UCSD-AML1 (cell line): ENCODE measurements at regions not wholly inside any gene's neighbourhood (a gene's known extent, or its start where the extent isn't known, plus 50 kb on each side); places are given as distances from the start of the nearest gene placed in this dataset.
"Not testable (repeated sequence)": the region's sequence is repeated elsewhere in the genome, so short reads cannot be mapped to it uniquely, and the experiment has no call there.

Source experiments
- DNase-seq: peaks from one replicate; lab custom pipeline; 2025; ENCODE audit not compliant: unreplicated experiment; lab: John Stamatoyannopoulos, UW

DNA sequence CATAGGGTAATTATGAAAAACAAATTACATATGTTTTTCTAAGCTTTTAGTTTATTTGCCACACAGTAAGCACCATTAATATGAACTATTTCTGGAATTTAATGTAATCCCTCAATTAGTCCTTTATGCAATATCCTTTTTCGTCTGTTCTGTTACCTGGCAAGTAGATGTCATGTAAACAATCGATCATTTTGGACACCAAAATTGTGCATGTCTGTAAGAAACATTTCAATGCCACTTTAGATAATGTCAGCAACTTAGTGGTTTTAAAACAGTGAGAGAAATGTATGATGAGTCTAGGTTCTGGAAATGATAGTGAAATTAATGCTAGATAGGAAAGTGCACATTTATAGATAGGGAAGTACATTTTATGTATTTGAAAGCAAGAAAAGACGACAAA is 986.6 kb downstream of the ZPLD1 start:
- no peak for DNase-seq

DNA sequence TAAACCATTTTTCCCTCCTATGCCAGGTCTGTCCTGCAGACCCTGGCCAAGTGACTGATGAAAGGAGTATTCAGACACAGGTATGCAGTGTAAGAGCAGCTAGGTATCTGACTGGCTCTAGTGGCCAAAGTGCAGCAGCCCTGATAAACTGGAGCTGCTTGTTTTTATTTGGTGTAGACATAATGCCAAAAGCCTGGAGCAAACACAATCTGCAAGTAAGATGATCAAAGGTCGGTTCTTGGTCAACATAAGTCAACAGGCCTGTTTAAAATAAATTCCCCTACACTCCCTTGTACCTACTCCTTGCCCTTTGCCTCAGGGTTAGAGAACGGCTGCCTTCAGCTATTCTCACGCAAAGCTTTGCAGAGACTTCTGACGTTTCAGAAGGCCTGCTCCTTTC is 1003.1 kb downstream of the ZPLD1 start:
- no peak for DNase-seq

DNA sequence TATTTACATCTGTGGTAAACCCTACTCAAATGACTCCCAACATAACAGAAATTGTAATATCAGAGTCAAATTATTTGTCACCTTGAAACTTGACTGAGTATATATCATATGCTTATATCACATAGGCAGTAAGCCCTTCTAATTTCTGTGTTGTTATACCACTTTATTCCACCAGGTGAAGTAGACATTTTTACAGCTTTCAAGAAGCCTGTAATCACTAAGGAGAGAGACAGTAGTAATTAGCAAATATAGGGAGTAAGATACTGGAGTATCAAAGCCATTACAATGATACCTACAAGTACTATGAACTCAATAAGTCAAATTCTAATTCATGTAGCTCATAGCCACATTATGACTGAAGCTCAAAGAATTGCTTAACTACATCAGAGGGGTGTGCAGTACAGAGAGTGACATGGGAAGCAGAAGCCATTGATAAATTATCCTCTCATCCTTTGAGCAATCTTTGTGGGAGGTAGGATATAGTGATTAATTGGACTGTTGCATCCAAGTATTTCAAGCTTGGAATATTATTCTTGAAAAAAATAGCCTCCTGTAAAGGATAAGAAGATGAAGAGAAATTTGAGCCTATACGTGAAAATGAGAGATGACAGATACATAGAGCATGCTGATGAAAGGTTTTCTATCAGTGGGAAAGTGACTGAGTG is 1005.9 kb downstream of the ZPLD1 start:
- no peak for DNase-seq

DNA sequence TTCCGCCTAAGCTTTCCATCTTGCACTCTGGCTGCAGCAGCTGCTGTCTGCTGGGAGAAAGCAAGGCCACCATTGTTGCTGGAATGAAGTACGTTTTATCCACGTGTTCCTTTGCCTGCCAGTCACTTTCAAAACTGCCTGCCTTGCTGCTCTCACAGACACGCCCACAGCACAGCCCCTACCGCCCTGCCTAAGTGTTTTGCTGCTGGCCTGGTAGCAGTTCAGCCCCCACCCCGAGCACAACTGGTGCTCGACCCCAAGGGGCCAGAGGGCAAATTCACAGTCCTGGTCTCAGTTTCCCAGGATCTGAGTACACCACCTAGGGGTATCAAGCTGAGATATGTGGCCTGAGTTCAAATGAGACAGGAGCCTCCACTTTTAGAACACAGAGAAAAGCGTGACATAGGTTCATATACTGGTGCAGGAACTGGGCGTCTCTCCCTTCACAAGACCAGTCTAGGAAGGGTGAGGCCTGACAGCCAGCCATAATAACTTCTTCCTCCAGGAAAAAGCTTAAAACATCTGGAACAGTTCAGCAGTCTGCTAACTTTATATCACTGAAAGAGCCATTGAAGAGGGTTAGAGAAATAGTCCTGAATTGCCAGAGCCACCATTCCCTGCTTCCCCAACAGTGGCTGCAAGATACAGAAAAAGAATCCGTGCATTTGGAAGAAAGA is 1012.3 kb downstream of the ZPLD1 start:
- no peak for DNase-seq

DNA sequence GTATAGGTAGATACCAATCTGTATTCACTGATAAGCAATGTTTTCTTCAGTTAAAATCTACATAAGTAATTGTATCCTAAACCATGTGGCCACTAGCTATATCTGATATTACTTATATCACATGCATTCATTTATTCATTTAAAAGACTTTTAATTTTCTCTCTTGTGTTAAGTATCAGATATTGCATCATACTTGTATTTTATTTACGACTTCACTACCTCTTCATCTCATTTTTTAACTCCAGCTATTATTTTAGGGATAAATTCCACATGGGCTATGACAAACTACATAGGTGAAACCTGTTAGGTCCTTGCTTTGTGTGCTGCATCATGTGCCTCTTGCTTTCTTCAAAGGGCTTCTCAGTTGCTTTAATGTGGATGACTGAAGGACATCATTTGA is 1018.3 kb downstream of the ZPLD1 start:
- no peak for DNase-seq

DNA sequence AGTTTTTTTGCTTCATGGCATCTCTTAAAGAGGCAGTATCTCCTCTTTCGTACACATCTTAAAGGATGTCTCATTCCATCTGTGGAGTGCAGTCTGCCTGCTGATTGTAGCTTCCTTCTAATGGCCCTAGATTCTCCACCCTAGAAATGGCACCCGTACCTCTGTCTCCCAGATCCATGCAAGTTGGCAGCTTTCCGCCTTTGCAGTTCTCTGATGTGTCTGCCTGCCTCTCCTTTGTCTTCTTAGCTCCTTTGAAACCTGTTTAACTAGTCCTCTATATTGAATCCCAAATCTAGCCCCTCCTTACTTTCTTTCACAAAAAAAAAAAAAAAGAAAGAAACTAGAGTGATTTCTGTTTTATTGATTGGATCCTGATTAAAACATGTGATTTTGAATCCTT is 1025.0 kb downstream of the ZPLD1 start:
- DNase-seq: no peak

DNA sequence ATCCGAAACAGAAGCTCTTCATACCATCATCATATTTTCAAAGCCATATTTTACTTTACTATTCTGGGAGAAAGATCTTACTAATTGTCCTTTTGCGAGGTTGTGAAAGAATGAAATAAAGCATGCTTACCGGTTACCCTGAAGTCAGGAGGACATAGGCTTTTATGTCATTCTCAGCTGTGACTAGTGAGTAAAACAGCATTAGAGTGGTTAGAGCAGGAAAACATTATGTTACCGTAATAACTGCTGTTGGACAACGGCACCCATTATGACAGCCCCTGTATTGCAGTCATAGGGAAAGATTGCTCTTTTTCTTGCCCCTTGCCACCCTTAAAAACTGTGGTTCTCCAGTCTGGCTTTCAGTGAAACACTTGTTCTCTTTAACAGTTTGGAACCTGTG is 1035.7 kb downstream of the ZPLD1 start:
- no peak for DNase-seq

DNA sequence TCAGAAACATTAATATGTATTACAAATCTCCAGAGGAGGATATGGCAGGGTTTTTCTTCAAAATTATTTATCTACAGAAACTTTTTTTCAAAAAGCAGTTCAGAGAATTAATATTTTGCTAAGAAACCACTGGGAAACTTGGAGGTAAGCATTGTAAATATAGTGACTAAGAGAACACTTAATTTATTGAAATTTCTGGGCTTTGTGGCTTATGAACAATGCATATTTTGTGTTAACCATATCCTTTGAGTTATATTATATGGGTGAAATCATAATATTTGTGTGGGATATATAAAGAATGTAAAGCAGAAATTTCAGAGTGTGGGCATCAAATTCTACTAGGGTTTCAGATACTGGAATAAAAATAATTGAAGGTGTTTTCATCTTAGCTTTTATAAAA is 1059.2 kb downstream of the ZPLD1 start:
- no peak for DNase-seq

DNA sequence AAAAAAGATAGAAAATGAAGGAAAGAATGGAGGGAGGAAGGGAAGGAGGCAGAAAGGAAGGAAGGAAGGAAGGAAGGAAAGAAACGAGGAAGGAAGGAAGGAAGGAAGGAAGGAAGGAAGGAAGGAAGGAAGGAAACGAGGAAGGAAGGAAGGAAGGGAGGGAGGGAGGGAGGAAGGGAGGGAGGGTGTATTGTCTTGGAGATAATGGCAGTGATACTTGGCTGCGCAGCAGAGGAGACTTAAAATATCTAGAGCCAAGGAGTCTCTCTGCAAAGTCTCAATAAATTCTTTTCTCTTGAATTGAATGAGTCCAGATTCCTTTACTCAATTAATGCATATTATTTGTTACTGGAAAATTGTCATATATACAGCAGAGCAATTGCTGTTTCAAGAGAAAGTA is 1059.7 kb downstream of the ZPLD1 start:
- DNase-seq: no peak

DNA sequence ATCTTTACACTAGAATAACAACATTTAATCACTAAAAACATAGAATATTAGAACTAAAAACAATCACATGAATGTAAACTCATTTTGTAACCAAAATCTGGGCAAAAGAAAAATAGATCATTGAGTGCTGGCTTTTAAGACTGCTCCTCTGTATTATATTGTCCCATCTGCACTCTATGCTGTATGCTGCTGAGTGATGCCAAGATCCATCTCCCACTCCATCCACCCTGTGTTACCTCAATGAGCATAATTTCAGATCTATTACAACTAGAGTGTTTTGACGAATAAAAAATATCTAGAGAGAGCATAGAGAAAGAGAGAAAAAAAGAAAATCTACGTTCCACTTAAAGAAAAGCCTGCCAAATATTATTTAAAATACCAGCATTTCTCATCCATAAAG is 1060.4 kb downstream of the ZPLD1 start:
- DNase-seq: no peak

DNA sequence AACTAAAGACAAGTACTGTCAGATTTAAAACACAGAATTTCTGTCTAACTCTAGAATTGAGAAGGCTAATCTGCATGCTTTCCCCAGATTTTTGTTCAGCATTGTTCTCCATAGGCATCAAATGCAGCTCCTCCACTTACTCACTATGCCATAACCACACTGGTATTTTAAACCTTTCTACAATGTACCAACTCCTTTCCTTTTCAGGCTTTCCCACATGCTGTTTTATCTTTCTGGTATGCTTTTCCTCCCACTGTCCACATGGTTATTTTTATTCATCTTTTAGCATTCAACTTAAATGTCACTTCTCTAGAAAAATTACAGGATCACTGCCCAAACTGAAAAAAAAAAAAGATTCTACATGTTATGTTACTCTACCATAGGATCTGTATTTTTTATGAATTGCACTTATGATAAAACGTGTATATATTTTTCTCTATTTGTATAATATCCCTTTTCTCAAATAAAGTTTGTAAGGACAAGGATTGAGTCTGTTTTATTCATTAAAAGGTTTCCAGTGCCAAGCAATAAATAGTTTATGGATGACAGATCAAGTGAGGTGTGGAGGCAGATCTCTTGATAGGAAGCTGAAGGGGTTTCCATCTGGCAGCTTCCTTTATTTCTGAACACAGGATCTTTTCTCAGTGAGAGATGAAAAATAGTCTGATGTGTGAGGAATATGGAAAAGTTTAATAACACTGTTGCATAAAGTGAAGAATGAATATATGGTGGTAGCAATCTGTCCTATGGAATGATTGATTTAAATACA is 1064.5 kb downstream of the ZPLD1 start:
- DNase-seq: no peak

DNA sequence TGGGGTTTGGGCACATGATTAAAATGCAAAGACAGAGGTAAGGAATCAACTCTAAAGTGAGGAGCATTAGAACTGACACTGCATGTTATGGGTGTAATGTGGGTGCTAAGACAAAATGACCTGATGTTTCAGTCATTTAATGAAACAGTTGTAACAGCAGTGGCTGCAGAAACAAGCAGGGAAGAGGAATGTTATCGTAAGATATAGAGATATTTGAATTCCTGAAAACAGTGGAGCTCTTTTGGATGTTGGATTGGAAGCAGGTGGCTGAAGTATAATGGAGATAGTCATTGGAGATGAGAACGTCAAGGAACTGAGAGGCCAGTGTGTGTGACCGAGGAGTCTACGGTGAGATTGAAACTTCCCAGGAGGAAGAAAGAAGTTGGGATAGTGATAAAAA is 1065.2 kb downstream of the ZPLD1 start:
- no peak for DNase-seq

DNA sequence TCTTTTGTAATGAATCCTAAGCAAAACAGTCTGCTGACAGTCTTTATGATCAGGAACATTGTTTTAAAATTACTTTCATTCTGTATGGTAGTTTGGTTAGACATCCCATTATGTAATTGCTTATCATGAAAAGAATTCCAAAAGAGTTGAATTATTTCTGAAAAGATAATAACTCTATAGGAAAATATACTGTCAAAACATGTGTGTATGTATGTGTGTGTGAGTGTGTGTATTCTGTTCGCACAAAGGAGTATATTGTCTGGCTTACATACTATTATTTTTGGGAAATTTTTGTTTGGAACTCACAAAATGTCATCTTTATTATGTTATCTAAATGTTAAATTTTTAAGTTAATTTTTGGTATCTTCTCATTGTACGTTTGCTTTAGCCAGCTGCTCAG is 1075.9 kb downstream of the ZPLD1 start:
- no peak for DNase-seq

DNA sequence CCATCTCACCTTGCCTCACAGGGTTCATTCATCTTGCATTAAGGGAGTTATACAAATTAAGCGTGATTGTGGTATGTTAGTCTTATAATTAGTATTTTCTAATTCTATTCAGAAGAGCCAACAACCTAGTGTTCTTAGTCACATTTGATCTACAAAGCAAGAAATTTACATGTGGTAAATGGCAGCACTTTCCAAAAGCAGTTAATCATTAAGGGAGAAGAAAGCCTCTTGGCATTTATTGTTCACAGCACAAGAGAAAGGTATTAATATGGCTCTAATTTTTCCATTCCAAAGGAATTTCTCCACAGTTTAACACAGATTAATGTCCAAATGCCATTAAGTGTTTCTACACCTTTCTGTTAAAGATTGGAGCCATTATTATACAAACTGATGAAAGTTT is 1077.1 kb downstream of the ZPLD1 start:
- no peak for DNase-seq

DNA sequence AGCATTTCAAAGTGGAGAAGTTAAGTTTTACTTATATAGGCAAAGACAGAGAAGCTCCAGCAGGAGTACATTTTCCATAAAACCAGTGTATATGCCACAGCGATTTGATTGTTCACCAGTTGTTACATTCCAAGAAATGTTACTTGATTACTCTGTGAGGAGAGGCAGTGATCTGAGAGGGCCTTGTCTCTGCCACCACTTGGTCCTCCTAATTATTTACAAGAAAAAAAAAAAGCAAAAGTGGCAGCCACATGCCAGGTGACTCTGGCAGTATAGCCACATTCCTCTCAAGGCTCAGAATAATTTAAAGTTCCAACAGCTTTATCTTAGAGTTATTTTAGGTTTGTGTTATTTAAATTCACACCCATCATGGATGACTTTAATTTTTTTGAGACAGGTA is 1077.8 kb downstream of the ZPLD1 start:
- no peak for DNase-seq

DNA sequence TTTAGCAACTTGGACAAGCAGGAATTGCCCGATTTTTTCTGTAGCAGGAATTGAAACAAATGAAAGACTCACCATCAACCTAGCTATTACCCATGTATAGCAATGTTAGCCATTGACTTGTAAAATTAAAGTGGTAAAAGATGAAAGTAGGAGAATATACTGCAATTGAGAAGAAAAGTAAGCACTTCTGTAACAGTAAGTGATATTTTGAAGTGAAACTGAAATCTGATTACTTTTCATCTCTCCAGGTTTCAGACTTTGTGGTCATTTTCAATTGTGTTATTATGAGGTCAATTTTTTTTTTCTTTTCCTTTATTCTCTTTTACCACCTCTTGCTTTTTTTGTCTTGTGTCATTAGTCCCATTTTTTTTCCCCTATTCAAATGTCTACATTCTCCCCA is 1078.2 kb downstream of the ZPLD1 start:
- DNase-seq: no peak

DNA sequence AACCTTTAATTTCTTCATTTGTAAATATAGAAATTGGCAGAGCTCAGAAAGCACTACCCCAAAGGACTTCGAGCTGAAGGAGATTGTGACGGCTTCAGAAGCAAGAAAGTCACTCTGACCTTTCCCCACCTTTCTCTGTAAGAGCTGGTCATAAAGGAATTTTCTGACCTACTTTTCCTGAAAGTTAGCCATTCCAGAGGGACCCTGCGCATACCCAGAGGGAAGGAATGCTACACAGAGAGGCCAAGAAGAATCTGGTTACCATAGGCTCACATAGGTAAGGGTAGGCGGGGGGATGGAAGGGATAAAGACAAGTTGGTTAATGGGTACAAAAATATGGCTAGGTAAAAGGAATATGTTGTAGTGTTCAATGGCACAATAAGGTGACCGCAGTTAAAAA is 1080.3 kb downstream of the ZPLD1 start:
- DNase-seq: no peak

DNA sequence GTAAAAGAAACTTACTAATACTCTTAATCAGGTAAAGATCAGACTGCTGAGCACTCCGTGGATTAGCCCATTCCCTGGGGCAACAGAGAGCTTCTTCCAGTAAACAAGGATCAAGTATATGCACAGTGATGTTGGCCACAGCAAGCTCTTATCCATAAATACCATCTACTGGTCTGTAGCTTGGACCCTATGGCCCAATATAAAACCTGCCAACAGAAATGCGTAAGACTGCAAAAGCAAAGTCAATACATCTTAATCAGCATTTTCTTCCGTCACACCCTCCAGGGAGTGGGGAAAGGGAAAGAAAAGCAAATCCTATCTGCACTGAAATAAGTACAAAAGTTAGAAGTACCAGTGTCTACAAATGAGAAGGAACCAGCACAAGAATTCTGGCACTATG is 1082.1 kb downstream of the ZPLD1 start:
- no peak for DNase-seq

DNA sequence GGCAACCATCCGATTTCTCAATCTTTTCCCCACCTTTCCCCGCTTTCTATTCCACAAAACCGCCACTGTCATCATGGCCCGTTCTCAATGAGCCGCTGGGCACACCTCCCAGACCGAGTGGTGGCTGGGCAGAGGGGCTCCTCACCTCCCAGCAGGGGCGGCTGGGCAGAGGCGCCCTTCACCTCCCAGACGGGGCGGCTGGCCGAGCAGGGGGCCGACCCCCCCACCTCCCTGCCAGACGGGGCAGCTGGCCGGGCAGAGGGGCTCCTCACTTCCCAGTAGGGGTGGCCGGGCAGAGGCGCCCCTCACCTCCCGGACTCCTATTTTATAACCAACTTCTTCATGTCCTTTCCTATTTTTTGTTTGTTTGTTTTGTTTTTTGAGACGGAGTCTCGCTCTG is 1096.5 kb downstream of the ZPLD1 start:
- not testable (repeated sequence) for DNase-seq

DNA sequence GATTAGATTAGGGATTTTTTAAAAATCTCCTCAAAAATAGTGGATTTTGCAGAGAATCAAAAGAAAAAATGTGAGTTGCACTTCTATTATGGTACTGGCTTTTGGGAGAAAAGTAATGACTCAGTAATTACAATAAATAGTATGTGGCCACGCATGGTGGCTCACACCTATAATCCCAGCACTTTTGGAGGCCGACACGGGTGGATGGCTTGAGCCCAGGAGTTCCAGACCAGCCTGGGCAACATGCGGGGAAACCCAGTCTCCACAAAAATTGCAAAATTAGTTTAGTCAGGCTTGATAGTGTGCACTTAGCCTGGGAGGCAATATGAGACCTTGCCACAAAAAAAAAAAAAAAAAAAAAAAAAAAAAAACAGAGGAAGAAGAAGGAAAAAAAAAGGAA is 1098.2 kb downstream of the ZPLD1 start:
- no peak for DNase-seq

DNA sequence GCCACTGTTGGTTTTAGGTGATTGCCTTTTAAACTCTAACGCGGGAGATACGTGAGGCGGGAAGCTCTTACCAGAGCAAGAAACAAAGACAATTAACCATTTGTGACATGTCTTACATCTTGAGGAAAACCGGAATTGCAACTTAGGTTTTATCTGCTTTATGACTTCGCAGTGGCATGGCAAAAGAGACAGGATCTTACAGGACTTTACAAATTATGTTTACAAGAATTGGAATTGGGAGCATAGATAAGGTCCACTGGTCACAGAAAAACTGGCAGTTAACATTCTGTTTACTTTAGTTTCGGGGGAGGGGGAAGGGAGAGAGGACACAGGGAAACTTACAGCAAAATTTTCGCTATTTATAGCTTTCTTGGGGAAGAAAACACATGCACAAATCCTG is 1119.6 kb downstream of the ZPLD1 start:
- no peak for DNase-seq

DNA sequence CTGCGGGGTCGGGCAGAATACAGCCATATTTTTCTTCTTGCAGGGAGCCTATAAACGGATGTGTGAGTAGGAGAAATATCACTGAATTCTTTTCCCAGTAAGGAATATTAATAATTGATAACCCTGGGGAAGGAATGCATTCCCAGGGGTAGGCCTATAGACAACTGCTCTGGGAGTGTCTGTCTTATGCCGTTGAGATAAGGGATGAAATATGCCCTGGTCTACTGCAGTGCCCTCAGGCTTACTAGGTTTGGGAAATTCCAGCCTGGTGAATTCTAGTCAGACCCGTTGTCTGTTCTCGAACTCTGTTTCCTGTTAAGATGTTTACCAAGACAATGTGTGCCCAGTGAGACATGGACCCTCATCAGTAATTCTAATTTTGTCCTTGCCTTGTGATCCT is 1129.3 kb downstream of the ZPLD1 start:
- DNase-seq: not testable (repeated sequence)
